Loucy (cell line): ENCODE measurements at regions not wholly inside any gene's neighbourhood (a gene's known extent, or its start where the extent isn't known, plus 50 kb on each side); places are given as distances from the start of the nearest gene placed in this dataset.

Experiments
- H2AFZ ChIP-seq: fragments of 200-600 bp; sonication (generic); 2 replicates; pipeline ENCODE4 v1.6.0; 2016; ENCODE audit warnings: antibody characterized with exemption, mild to moderate bottlenecking, low read length, moderate library complexity
- H3F3A ChIP-seq: fragments of 200-600 bp; 2 replicates; pipeline ENCODE4 v1.6.0; 2016; ENCODE audit warnings: antibody characterized with exemption, low read depth, mild to moderate bottlenecking
- H3K27me3 ChIP-seq: fragments of 200-600 bp; sonication (generic); 2 replicates; pipeline ENCODE4 v1.6.1; 2014; ENCODE audit warnings: low read length, mild to moderate bottlenecking; ENCODE audit not compliant: insufficient read depth, poor library complexity, severe bottlenecking
- H3K36me3 ChIP-seq: fragments of 200-600 bp; sonication (generic); 2 replicates; pipeline ENCODE4 v1.6.1; 2016; ENCODE audit warnings: low read length; ENCODE audit not compliant: insufficient read depth
- H3K4me1 ChIP-seq: fragments of 200-600 bp; sonication (generic); 2 replicates; pipeline ENCODE4 v1.5.1; 2014; ENCODE audit warnings: low read length, mild to moderate bottlenecking; ENCODE audit not compliant: insufficient read depth, poor library complexity, severe bottlenecking
- H3K4me2 ChIP-seq: fragments of 200-600 bp; sonication (generic); 2 replicates; pipeline ENCODE4 v1.6.0; 2014; ENCODE audit warnings: antibody characterized with exemption, low read length, low read depth, mild to moderate bottlenecking; ENCODE audit not compliant: poor library complexity, severe bottlenecking
- H3K4me3 ChIP-seq: fragments of 200-600 bp; sonication (generic); 2 replicates; pipeline ENCODE4 v1.5.1; 2014; ENCODE audit warnings: low read length, mild to moderate bottlenecking, mixed read lengths; ENCODE audit not compliant: poor library complexity, severe bottlenecking
- H3K79me2 ChIP-seq: fragments of 200-600 bp; sonication (generic); 2 replicates; pipeline ENCODE4 v1.6.1; 2014; ENCODE audit warnings: low read length; ENCODE audit not compliant: insufficient read depth
- H3K9ac ChIP-seq: fragments of 200-600 bp; sonication (generic); 2 replicates; pipeline ENCODE4 v1.6.0; 2014; ENCODE audit warnings: mild to moderate bottlenecking, low read depth, low read length, moderate library complexity; ENCODE audit not compliant: poor library complexity, severe bottlenecking
- H3K9me2 ChIP-seq: fragments of 200-600 bp; sonication (generic); replicated peaks from 2 replicates; pipeline ENCODE4 v1.6.1; 2016; ENCODE audit warnings: low read depth, low read length, mixed read lengths
- H3K9me3 ChIP-seq: fragments of 200-600 bp; sonication (generic); 2 replicates; pipeline ENCODE4 v1.6.1; 2014; ENCODE audit warnings: mild to moderate bottlenecking, antibody characterized with exemption, low read length, low read depth; ENCODE audit not compliant: insufficient read depth
- H4K20me1 ChIP-seq: fragments of 200-600 bp; sonication (generic); 2 replicates; pipeline ENCODE4 v1.6.0; 2014; ENCODE audit warnings: antibody characterized with exemption, low read length, mild to moderate bottlenecking; ENCODE audit not compliant: insufficient read depth, poor library complexity, severe bottlenecking
- EZH2phosphoT487 ChIP-seq: fragments of 200-600 bp; IDR thresholded peaks from 2 replicates; pipeline ENCODE4 v1.6.1; 2018; ENCODE audit warnings: antibody characterized with exemption, mild to moderate bottlenecking, moderate library complexity, borderline replicate concordance
- TF ChIP-seq, protein P1 (sequence below): fragments of 200-600 bp; sonication (generic); conservative IDR thresholded peaks from 2 replicates; pipeline ENCODE4 v1.5.1; 2014; ENCODE audit warnings: mild to moderate bottlenecking, antibody characterized with exemption, low read length

DNA sequence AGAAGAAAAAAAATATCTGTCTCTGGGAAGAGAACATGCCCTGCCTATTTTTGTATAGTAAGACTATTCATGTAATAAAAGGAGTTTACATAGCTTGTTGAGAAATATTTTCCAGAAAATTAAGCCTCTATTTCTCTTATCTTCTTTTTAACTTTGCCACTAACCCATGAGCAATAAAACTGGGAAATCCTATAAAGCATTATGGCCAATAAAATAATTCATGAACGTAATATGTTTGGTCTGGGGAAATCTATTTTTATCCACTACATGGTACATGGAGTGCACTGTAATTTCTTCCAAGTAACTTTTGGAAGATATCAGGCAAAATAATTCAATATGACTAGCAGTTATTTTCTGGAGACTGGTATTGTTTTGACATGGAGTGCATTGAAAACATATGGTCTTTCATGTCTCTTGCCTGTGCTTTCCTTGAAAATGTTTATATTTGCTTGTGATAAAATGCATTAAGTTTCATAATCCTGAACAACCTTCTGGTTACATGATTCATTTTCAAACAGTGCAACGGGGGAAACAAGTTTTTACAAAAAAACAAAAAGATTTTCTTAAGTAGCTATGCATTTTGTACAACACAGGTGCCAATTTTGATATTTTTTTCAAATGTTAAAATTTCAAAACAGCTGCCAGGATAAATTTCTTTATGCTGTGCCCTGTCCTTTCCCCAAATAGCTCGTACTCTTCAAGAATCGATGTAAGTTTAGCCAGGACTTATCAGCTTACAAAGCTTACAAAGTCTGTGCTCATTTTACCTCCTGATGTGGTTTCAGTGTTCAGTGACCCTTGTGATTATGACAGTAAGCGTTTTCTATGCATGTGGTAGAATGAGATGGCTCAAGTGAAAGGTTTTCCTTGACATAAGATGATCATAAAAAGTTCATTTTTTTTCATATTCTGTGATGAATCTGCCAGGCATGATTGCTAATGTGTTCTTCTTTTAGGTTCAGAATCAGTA is 194.5 kb downstream of the UBE2E3 start:
- no peaks in the 10 kb centered on the region for H3K9me3 ChIP-seq
- H3K4me3 ChIP-seq: peak overlapping the region; percentile 6
- no peaks in the 10 kb centered on the region for H3K9me2 ChIP-seq
- H2AFZ ChIP-seq: no peak overlapping the region
- H3K79me2 ChIP-seq: no peaks in the 10 kb centered on the region
- H3K9ac ChIP-seq: peak overlapping the region; percentile 14
- H3K4me2 ChIP-seq: peak overlapping the region; percentile 33
- H3K27me3 ChIP-seq: no peaks in the 10 kb centered on the region
- H3F3A ChIP-seq: no peaks in the 10 kb centered on the region; the same call in 1 of the 2 replicates
- no peaks in the 10 kb centered on the region for H3K36me3 ChIP-seq
- H3K4me1 ChIP-seq: peaks cover 42% of the 10 kb centered on the region
- no peaks in the 10 kb centered on the region for H4K20me1 ChIP-seq
- TF ChIP-seq, protein P1, sequence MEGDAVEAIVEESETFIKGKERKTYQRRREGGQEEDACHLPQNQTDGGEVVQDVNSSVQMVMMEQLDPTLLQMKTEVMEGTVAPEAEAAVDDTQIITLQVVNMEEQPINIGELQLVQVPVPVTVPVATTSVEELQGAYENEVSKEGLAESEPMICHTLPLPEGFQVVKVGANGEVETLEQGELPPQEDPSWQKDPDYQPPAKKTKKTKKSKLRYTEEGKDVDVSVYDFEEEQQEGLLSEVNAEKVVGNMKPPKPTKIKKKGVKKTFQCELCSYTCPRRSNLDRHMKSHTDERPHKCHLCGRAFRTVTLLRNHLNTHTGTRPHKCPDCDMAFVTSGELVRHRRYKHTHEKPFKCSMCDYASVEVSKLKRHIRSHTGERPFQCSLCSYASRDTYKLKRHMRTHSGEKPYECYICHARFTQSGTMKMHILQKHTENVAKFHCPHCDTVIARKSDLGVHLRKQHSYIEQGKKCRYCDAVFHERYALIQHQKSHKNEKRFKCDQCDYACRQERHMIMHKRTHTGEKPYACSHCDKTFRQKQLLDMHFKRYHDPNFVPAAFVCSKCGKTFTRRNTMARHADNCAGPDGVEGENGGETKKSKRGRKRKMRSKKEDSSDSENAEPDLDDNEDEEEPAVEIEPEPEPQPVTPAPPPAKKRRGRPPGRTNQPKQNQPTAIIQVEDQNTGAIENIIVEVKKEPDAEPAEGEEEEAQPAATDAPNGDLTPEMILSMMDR: no peak
- no peak for TF ChIP-seq EZH2phosphoT487

- Histone ChIP-seq H3K9ac (no peak overlapping the region), H3F3A (no peaks in the 10 kb centered on the region), H3K9me2 (no peaks in the 10 kb centered on the region), H3K9me3 (no peaks in the 10 kb centered on the region), H3K4me2 (no peak overlapping the region), H4K20me1 (no peaks in the 10 kb centered on the region), H2AFZ (no peak overlapping the region), H3K4me1 (peaks cover 26% of the 10 kb centered on the region), H3K36me3 (no peaks in the 10 kb centered on the region), H3K4me3 (no peak overlapping the region), H3K27me3 (no peaks in the 10 kb centered on the region), H3K79me2 (no peaks in the 10 kb centered on the region)
- TF ChIP-seq, protein P1: no peak
- TF ChIP-seq EZH2phosphoT487: no peak
Measured at GRCh38 chr2:181176540-181176939, 196.1 kb downstream of the UBE2E3 start.

DNA sequence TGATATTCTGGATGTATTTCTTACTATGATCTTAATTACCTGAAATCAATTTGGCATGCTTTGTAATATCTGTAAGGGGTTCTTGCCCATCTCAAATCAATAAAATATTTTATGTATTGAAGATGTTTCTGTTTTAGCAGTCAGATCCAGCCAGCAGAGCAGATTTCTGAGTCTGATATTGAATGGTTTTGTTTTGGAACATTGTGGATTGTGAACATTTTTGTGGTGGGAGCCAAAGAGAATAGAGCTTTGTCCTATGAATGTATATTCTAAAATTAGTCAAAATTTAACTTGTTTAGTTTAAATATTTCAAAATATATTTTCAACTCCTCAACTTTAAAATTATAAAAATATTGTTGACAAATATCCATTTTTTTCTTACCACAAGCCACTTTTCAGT is 197.0 kb downstream of the UBE2E3 start:
- H3K4me2 ChIP-seq: no peak overlapping the region
- H3K27me3 ChIP-seq: no peaks in the 10 kb centered on the region
- no peaks in the 10 kb centered on the region for H3K9me3 ChIP-seq
- peaks cover 25% of the 10 kb centered on the region for H3K4me1 ChIP-seq
- H2AFZ ChIP-seq: no peak overlapping the region
- no peaks in the 10 kb centered on the region for H3K36me3 ChIP-seq
- H4K20me1 ChIP-seq: no peaks in the 10 kb centered on the region
- no peaks in the 10 kb centered on the region for H3K79me2 ChIP-seq
- no peak overlapping the region for H3K4me3 ChIP-seq
- H3K9me2 ChIP-seq: no peaks in the 10 kb centered on the region
- H3F3A ChIP-seq: no peaks in the 10 kb centered on the region
- H3K9ac ChIP-seq: no peak overlapping the region
- TF ChIP-seq, protein P1: no peak
- no peak for TF ChIP-seq EZH2phosphoT487
